ENCODE measurements at regions not wholly inside any gene's neighbourhood (a gene's known extent, or its start where the extent isn't known, plus 50 kb on each side); places are given as distances from the start of the nearest gene placed in this dataset.

DNA sequence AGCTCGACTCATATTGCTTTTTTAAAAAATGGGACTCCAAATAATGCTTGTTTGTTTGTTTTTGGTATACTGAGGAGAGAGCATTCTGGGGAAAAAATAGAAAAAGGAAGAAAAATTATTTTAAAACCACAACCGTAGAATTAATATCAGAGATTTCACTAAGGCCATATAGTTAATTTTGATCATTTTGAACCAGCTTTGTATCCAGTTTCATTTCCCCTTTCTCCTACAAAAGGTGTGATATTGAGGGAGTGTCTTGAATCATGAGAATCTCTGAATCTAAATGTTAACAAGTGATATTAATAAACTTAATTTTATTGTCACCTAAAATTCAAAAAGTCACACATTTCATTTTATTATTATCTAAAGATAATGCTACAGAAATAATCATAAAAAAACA lies 198.5 kb upstream of the GALNT5 start (continued):
- no peak for TF ChIP-seq RAD21 (IDR thresholded peaks at IDR 0.05; ENCODE audit: insufficient read depth, low read depth, low read length)

DNA sequence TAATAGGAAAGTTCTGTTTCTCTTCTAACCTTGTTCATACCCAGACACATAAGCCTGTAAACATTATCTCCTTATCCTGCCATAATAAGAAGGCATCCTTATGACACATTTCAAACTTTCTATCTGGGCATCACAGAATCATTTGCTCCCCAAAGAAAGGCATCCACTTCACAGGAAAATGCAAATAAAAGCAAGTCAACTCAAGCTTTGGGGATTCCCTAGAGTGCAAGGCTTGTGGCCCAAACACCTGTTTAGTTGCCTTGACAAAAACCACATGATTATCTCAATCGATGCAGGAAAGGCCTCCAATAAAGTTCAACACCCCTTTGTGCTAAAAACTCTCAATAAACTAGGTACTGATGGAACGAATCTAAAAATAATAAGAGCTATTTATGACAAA lies 195.7 kb upstream of the GALNT5 start:
- FAIRE-seq: no peak
- in situ Hi-C loops (cut with MboI): no loop called here
- BruUV-seq (replicated peaks): no TSS peak
- no peaks in the 10 kb centered on the region for H4K20me1 ChIP-seq (ENCODE audit: control insufficient read depth, insufficient read depth)
- H3K4me3 ChIP-seq: no peak overlapping the region
- RAD21 ChIA-PET (ENCODE audit: unreplicated experiment): interaction anchor here (1.2 to 1.5 kb wide), 3 partner anchors 9 to 132 kb away, joined by 4 to 13 read pairs (median 5); no protein-coding TSS in a partner anchor
- POLR2A ChIA-PET: no interaction called here
- H3K9me3 ChIP-seq (replicated peaks; ENCODE audit: control insufficient read depth, insufficient read depth, low read length): no peaks in the 10 kb centered on the region
- H3K4me1 ChIP-seq (ENCODE audit: control insufficient read depth, insufficient read depth, low read length): peaks cover 8% of the 10 kb centered on the region; the same call in 1 of the 2 replicates
- H3K4me2 ChIP-seq (ENCODE audit: control insufficient read depth, insufficient read depth): peak overlapping the region; percentile 22; the same call in 1 of the 2 replicates
- SMC1A ChIA-PET (ENCODE audit: uncharacterized antibody, unreplicated experiment): interaction anchor here (0.8 to 3.9 kb wide), 9 partner anchors 8 to 132 kb away, joined by 3 to 19 read pairs (median 4); no protein-coding TSS in a partner anchor
- H3K27me3 ChIP-seq (replicated peaks in 1 of 2; ENCODE audit: control insufficient read depth in 2 of 2, insufficient read depth in 2 of 2, low read length in 1 of 2): peaks cover 0 to 2% of the 10 kb centered on the region in 2 experiments; a peak in 2 of 4 replicates
- no peak overlapping the region for H2AFZ ChIP-seq (ENCODE audit: control insufficient read depth, low read depth, low read length)
- H3K9ac ChIP-seq (ENCODE audit: control insufficient read depth, insufficient read depth, low read length): no peak overlapping the region
- intact Hi-C loops (cut with micrococcal nuclease; ENCODE audit: unreplicated experiment): loop anchor here (1.0 to 5.0 kb wide), 2 partner anchors 90 to 729 kb away; partner anchors contain the start of gene NR4A2
- H3K36me3 ChIP-seq (ENCODE audit: control insufficient read depth in 2 of 2, insufficient read depth in 2 of 2, low read length in 1 of 2): no peaks in the 10 kb centered on the region
- peak; percentile 89 for ATAC-seq
- 0% methylated on average over 2 of the region's 2 CpGs for WGBS (ENCODE audit: insufficient coverage, insufficient replicate concordance, low lambda C conversion rate, missing lambda C conversion rate)
- DNase-seq (ENCODE audit: low read depth, low spot score): peak; percentile 51
- H3K79me2 ChIP-seq (ENCODE audit: control insufficient read depth, insufficient read depth, low read length): no peaks in the 10 kb centered on the region
- CTCF ChIA-PET: interaction anchor here (1.3 to 2.2 kb wide), 4 partner anchors 8 to 132 kb away, joined by 3 to 9 read pairs (median 4); no protein-coding TSS in a partner anchor
- H3K27ac ChIP-seq (ENCODE audit: control insufficient read depth, insufficient read depth): no peak overlapping the region
- TF ChIP-seq PAX8 (IDR thresholded peaks at IDR 0.05) (no peak), EGR1 (IDR thresholded peaks at IDR 0.05; ENCODE audit: borderline replicate concordance in 1 of 2, low read depth in 2 of 2, low read length in 2 of 2) (no peak), IRF4 (IDR thresholded peaks at IDR 0.05; ENCODE audit: low read depth, low read length) (peak; percentile 44; the same call in 1 of the 2 replicates), ZNF217 (IDR thresholded peaks at IDR 0.05) (no peak), MTA2 (IDR thresholded peaks at IDR 0.05; ENCODE audit: low read depth) (peak; percentile 77), POLR2AphosphoS5 (IDR thresholded peaks at IDR 0.05; ENCODE audit: low read length) (no peak), RBBP5 (conservative IDR thresholded peaks at IDR 0.05) (no peak), DPF2 (IDR thresholded peaks at IDR 0.05) (0 out of 2 replicates have a peak, but pooled peaks have one; percentile 46), IKZF2 (IDR thresholded peaks at IDR 0.05) (peak; percentile 77), EP300 (IDR thresholded peaks at IDR 0.05; ENCODE audit: borderline replicate concordance in 1 of 2, control insufficient read depth in 1 of 2, low read depth in 2 of 2, low read length in 2 of 2) (peak in 1 of 2 experiments; percentile 71; a peak in 2 of 4 replicates), NR2F1 (conservative IDR thresholded peaks at IDR 0.05) (0 out of 2 replicates have a peak, but pooled peaks have one; percentile 23), GATAD2B (conservative IDR thresholded peaks at IDR 0.05; ENCODE audit: low read depth) (no peak; the same call in 1 of the 2 replicates), NFYA (IDR thresholded peaks at IDR 0.05; ENCODE audit: borderline replicate concordance, low read depth, low read length) (no peak), ZZZ3 (IDR thresholded peaks at IDR 0.05; ENCODE audit: control insufficient read depth, insufficient read length, low read depth) (no peak), TCF12 (IDR thresholded peaks at IDR 0.05; ENCODE audit: low read depth, low read length) (peak; percentile 83), NBN (IDR thresholded peaks at IDR 0.05) (no peak), IKZF1 (conservative IDR thresholded peaks at IDR 0.05) (peak; percentile 64), JUND (IDR thresholded peaks at IDR 0.05; ENCODE audit: low read depth, low read length) (no peak)
- TF ChIP-seq, protein P1, sequence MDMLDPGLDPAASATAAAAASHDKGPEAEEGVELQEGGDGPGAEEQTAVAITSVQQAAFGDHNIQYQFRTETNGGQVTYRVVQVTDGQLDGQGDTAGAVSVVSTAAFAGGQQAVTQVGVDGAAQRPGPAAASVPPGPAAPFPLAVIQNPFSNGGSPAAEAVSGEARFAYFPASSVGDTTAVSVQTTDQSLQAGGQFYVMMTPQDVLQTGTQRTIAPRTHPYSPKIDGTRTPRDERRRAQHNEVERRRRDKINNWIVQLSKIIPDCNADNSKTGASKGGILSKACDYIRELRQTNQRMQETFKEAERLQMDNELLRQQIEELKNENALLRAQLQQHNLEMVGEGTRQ (IDR thresholded peaks at IDR 0.05; ENCODE audit: borderline replicate concordance, low read depth, low read length): no peak
- TF ChIP-seq, protein P2, sequence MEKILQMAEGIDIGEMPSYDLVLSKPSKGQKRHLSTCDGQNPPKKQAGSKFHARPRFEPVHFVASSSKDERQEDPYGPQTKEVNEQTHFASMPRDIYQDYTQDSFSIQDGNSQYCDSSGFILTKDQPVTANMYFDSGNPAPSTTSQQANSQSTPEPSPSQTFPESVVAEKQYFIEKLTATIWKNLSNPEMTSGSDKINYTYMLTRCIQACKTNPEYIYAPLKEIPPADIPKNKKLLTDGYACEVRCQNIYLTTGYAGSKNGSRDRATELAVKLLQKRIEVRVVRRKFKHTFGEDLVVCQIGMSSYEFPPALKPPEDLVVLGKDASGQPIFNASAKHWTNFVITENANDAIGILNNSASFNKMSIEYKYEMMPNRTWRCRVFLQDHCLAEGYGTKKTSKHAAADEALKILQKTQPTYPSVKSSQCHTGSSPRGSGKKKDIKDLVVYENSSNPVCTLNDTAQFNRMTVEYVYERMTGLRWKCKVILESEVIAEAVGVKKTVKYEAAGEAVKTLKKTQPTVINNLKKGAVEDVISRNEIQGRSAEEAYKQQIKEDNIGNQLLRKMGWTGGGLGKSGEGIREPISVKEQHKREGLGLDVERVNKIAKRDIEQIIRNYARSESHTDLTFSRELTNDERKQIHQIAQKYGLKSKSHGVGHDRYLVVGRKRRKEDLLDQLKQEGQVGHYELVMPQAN (conservative IDR thresholded peaks at IDR 0.05): no peak
- TF ChIP-seq, protein P3, sequence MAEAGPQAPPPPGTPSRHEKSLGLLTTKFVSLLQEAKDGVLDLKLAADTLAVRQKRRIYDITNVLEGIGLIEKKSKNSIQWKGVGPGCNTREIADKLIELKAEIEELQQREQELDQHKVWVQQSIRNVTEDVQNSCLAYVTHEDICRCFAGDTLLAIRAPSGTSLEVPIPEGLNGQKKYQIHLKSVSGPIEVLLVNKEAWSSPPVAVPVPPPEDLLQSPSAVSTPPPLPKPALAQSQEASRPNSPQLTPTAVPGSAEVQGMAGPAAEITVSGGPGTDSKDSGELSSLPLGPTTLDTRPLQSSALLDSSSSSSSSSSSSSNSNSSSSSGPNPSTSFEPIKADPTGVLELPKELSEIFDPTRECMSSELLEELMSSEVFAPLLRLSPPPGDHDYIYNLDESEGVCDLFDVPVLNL (IDR thresholded peaks at IDR 0.05; ENCODE audit: low read depth, low read length): no peak
